H1 (cell line): ENCODE measurements at regions not wholly inside any gene's neighbourhood (a gene's known extent, or its start where the extent isn't known, plus 50 kb on each side); places are given as distances from the start of the nearest gene placed in this dataset.

Experiments
- TF ChIP-seq, protein P1 (sequence below): IDR thresholded peaks from 2 replicates; pipeline ENCODE4 v1.6.1; 2012; ENCODE audit warnings: inconsistent platforms
- TF ChIP-seq, protein P2 (sequence below): IDR thresholded peaks from 2 replicates; pipeline ENCODE4 v1.6.1; 2011; ENCODE audit warnings: low read length, improper control_type of control experiment

DNA sequence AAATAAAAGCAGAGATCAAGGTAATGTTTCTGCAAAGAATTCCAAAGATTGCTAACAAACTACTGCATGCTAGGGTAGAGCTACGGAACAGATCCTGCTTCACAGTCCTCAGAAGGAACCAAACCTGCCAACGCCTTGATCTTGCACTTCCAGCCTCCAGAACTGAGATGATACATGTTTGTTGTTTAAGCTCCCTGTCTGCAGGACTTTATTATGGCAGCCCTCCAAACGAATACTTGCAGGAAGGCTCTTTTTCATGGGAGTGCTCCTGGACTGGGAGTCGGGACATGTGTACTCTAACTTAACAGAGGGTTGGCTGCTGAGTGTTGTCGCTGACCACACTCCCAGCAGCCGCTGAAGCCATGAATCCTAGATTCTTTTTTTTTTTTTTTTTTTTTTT is 808.8 kb upstream of the EEF2KMT start (continued):
- TF ChIP-seq, protein P1, sequence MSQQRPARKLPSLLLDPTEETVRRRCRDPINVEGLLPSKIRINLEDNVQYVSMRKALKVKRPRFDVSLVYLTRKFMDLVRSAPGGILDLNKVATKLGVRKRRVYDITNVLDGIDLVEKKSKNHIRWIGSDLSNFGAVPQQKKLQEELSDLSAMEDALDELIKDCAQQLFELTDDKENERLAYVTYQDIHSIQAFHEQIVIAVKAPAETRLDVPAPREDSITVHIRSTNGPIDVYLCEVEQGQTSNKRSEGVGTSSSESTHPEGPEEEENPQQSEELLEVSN: no peak
- TF ChIP-seq, protein P2, sequence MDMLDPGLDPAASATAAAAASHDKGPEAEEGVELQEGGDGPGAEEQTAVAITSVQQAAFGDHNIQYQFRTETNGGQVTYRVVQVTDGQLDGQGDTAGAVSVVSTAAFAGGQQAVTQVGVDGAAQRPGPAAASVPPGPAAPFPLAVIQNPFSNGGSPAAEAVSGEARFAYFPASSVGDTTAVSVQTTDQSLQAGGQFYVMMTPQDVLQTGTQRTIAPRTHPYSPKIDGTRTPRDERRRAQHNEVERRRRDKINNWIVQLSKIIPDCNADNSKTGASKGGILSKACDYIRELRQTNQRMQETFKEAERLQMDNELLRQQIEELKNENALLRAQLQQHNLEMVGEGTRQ: no peak
